ENCODE measurements at regions not wholly inside any gene's neighbourhood (a gene's known extent, or its start where the extent isn't known, plus 50 kb on each side); places are given as distances from the start of the nearest gene placed in this dataset.

DNA sequence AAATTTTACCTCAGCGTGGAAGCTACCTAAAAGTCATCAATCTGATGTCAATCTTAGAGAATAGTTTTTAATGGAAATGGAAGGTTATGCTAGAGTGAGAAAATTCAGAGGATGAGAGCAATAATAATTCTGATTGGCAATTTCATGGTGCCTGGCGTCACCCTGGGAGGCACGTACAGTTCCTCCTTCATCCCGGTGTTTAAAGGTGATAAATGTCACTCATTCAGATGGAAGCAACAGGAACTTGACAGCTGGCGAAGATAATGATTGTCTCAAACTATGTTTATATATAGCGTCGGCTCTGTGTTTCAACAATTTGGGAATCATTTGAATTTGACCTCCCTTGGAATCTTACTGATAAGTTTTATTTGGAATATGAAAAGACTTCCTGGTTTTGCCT lies 108.4 kb downstream of the MED10 start:
- H3K9me2 ChIP-seq (replicated peaks; ENCODE audit: control insufficient read depth, low read length), result no peaks in the 10 kb centered on the region
- H3K4me1 ChIP-seq (ENCODE audit: control insufficient read depth, low read length), result no peaks in the 10 kb centered on the region
- H4K20me1 ChIP-seq (ENCODE audit: control insufficient read depth, insufficient read depth, low read depth, low read length), result no peaks in the 10 kb centered on the region
- no peaks in the 10 kb centered on the region for H3K9me3 ChIP-seq (ENCODE audit: control insufficient read depth, insufficient read depth, low read length)
- no peaks in the 10 kb centered on the region for H3K36me3 ChIP-seq (ENCODE audit: control insufficient read depth, low read length)
- H3K27ac ChIP-seq (ENCODE audit: low read depth, low read length), result no peak overlapping the region
- TF ChIP-seq, protein P1, sequence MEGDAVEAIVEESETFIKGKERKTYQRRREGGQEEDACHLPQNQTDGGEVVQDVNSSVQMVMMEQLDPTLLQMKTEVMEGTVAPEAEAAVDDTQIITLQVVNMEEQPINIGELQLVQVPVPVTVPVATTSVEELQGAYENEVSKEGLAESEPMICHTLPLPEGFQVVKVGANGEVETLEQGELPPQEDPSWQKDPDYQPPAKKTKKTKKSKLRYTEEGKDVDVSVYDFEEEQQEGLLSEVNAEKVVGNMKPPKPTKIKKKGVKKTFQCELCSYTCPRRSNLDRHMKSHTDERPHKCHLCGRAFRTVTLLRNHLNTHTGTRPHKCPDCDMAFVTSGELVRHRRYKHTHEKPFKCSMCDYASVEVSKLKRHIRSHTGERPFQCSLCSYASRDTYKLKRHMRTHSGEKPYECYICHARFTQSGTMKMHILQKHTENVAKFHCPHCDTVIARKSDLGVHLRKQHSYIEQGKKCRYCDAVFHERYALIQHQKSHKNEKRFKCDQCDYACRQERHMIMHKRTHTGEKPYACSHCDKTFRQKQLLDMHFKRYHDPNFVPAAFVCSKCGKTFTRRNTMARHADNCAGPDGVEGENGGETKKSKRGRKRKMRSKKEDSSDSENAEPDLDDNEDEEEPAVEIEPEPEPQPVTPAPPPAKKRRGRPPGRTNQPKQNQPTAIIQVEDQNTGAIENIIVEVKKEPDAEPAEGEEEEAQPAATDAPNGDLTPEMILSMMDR (IDR thresholded peaks at IDR 0.05; ENCODE audit: low read depth, low read length, poor library complexity, severe bottlenecking), result no peak
- TF ChIP-seq EZH2phosphoT487 (IDR thresholded peaks at IDR 0.05; ENCODE audit: borderline replicate concordance, low read length), result no peak
- no peaks in the 10 kb centered on the region for H3K79me2 ChIP-seq (ENCODE audit: control insufficient read depth, low read length)
- peaks cover 4% of the 10 kb centered on the region for H3K27me3 ChIP-seq (ENCODE audit: control insufficient read depth, low read length)
- H3K4me2 ChIP-seq (ENCODE audit: low read length), result no peak overlapping the region
- H3F3A ChIP-seq (ENCODE audit: control insufficient read depth, insufficient read depth), result no peaks in the 10 kb centered on the region
- H3K4me3 ChIP-seq (ENCODE audit: low read length), result no peak overlapping the region

DNA sequence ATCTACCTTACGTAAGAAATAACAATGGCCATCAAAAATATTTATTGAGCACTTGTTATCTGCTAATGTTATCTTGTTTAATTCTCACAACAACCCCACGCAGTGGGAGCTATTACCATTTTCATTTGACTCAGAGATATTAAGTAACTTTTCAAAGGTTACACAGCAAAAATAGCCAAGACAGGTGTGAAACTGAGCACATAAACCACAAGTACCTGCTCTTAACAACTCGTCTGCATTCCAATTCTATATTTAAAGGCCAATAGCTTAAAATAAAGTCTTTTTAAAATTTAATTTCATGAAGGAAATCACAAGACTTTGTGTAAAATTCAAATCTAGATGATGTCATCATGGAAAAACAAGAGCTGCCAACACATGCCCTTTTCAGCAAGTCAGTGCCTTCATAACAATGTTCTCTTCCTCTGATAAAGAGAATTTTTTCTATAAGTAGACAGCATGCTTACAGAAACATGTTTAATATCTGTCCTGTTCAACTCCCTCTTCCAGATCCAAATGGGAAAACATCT lies 111.6 kb downstream of the MED10 start:
- Histone ChIP-seq H3F3A (ENCODE audit: control insufficient read depth, insufficient read depth) (no peaks in the 10 kb centered on the region), H3K27me3 (ENCODE audit: control insufficient read depth, low read length) (peaks cover 4% of the 10 kb centered on the region), H3K36me3 (ENCODE audit: control insufficient read depth, low read length) (no peaks in the 10 kb centered on the region), H4K20me1 (ENCODE audit: control insufficient read depth, insufficient read depth, low read depth, low read length) (no peaks in the 10 kb centered on the region), H3K79me2 (ENCODE audit: control insufficient read depth, low read length) (no peaks in the 10 kb centered on the region), H3K4me3 (ENCODE audit: low read length) (no peak overlapping the region), H3K9me2 (replicated peaks; ENCODE audit: control insufficient read depth, low read length) (no peaks in the 10 kb centered on the region), H3K4me2 (ENCODE audit: low read length) (no peak overlapping the region), H3K9me3 (ENCODE audit: control insufficient read depth, insufficient read depth, low read length) (no peaks in the 10 kb centered on the region), H3K27ac (ENCODE audit: low read depth, low read length) (no peak overlapping the region), H3K4me1 (ENCODE audit: control insufficient read depth, low read length) (no peaks in the 10 kb centered on the region)
- TF ChIP-seq, protein P1 (IDR thresholded peaks at IDR 0.05; ENCODE audit: low read depth, low read length, poor library complexity, severe bottlenecking), result no peak
- no peak for TF ChIP-seq EZH2phosphoT487 (IDR thresholded peaks at IDR 0.05; ENCODE audit: borderline replicate concordance, low read length)

DNA sequence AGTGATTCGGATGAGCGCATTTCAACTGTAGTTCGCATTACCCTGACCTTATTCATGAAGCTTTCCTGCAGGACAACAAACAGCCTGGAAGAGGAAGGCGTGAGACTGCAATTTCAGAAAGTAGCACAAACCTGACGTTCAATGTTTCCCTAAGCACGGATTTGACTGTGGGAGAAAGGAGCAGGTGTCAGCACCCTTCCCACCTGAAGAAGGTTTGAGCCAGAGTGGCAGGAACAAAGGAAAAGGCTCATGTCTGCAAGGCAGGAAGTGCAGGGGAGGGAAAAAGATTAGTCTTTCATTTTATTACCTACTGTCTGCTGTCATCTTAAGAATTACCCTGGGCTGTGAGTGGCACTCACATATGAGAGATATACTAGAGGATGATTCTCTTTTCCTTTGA lies 114.0 kb downstream of the MED10 start:
- Histone ChIP-seq H3K9me3 (ENCODE audit: control insufficient read depth, insufficient read depth, low read length) (no peaks in the 10 kb centered on the region), H3K79me2 (ENCODE audit: control insufficient read depth, low read length) (no peaks in the 10 kb centered on the region), H3K4me1 (ENCODE audit: control insufficient read depth, low read length) (no peaks in the 10 kb centered on the region), H3K27me3 (ENCODE audit: control insufficient read depth, low read length) (peaks cover 4% of the 10 kb centered on the region), H3K9me2 (replicated peaks; ENCODE audit: control insufficient read depth, low read length) (no peaks in the 10 kb centered on the region), H3F3A (ENCODE audit: control insufficient read depth, insufficient read depth) (no peaks in the 10 kb centered on the region), H4K20me1 (ENCODE audit: control insufficient read depth, insufficient read depth, low read depth, low read length) (no peaks in the 10 kb centered on the region), H3K36me3 (ENCODE audit: control insufficient read depth, low read length) (no peaks in the 10 kb centered on the region), H3K27ac (ENCODE audit: low read depth, low read length) (no peak overlapping the region), H3K4me3 (ENCODE audit: low read length) (no peak overlapping the region), H3K4me2 (ENCODE audit: low read length) (no peak overlapping the region)
- TF ChIP-seq EZH2phosphoT487 (IDR thresholded peaks at IDR 0.05; ENCODE audit: borderline replicate concordance, low read length), result no peak
- TF ChIP-seq, protein P1 (IDR thresholded peaks at IDR 0.05; ENCODE audit: low read depth, low read length, poor library complexity, severe bottlenecking), result no peak

Data from DOHH2 (cell line).